WTC11 (cell line): ENCODE measurements at regions not wholly inside any gene's neighbourhood (a gene's known extent, or its start where the extent isn't known, plus 50 kb on each side); places are given as distances from the start of the nearest gene placed in this dataset.

ENCODE experiments used
- AFF4 ChIP-seq: sonication (generic); formaldehyde crosslinking; IDR thresholded peaks from 2 replicates; pipeline ENCODE4 v1.8.1; 2023; ENCODE audit warnings: mild to moderate bottlenecking, missing genetic modification reagents, borderline replicate concordance
- ARID4B ChIP-seq: sonication (generic); formaldehyde crosslinking; IDR thresholded peaks from 2 replicates; pipeline ENCODE4 v1.8.0; 2023; ENCODE audit warnings: missing genetic modification reagents, mild to moderate bottlenecking, borderline replicate concordance
- ATF3 ChIP-seq: sonication (generic); formaldehyde crosslinking; conservative IDR thresholded peaks from 2 replicates; pipeline ENCODE4 v1.8.1; 2022; ENCODE audit warnings: mild to moderate bottlenecking, missing genetic modification reagents
- E2F1 ChIP-seq: sonication (generic); formaldehyde crosslinking; IDR thresholded peaks from 2 replicates; pipeline ENCODE4 v1.8.0; 2022; ENCODE audit warnings: mild to moderate bottlenecking, missing genetic modification reagents
- EMX1 ChIP-seq: fragments of 250-450 bp; sonication (Bioruptor Pico); IDR thresholded peaks from 2 replicates; pipeline ENCODE4 v1.8.0; 2021; ENCODE audit warnings: mild to moderate bottlenecking
- MXD4 ChIP-seq: fragments of 250-450 bp; sonication (Bioruptor Pico); IDR thresholded peaks from 2 replicates; pipeline ENCODE4 v1.8.0; 2021; ENCODE audit warnings: mild to moderate bottlenecking, moderate library complexity, borderline replicate concordance
- ZNF317 ChIP-seq: sonication (generic); formaldehyde crosslinking; IDR thresholded peaks from 2 replicates; pipeline ENCODE4 v1.8.1; 2023; ENCODE audit warnings: low read depth, mild to moderate bottlenecking, moderate library complexity, missing genetic modification reagents, borderline replicate concordance
- TF ChIP-seq, protein P1 (sequence below): fragments of 200-600 bp; IDR thresholded peaks from 2 replicates; pipeline ENCODE4 v1.8.0; 2022; ENCODE audit warnings: antibody characterized with exemption

- TF ChIP-seq E2F1 (CRISPR knock-in tag) (no peak), MXD4 (CRISPR knock-in tag) (no peak), ATF3 (CRISPR knock-in tag) (no peak), ZNF317 (CRISPR knock-in tag) (no peak), AFF4 (CRISPR knock-in tag) (no peak), EMX1 (CRISPR knock-in tag) (no peak), ARID4B (CRISPR knock-in tag) (no peak)
- TF ChIP-seq, protein P1, sequence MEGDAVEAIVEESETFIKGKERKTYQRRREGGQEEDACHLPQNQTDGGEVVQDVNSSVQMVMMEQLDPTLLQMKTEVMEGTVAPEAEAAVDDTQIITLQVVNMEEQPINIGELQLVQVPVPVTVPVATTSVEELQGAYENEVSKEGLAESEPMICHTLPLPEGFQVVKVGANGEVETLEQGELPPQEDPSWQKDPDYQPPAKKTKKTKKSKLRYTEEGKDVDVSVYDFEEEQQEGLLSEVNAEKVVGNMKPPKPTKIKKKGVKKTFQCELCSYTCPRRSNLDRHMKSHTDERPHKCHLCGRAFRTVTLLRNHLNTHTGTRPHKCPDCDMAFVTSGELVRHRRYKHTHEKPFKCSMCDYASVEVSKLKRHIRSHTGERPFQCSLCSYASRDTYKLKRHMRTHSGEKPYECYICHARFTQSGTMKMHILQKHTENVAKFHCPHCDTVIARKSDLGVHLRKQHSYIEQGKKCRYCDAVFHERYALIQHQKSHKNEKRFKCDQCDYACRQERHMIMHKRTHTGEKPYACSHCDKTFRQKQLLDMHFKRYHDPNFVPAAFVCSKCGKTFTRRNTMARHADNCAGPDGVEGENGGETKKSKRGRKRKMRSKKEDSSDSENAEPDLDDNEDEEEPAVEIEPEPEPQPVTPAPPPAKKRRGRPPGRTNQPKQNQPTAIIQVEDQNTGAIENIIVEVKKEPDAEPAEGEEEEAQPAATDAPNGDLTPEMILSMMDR: no peak
Observed at GRCh38 chr7:136214356-136214755, 237.2 kb upstream of the MTPN start.
